GM12878 (cell line): ENCODE measurements at regions not wholly inside any gene's neighbourhood (a gene's known extent, or its start where the extent isn't known, plus 50 kb on each side); places are given as distances from the start of the nearest gene placed in this dataset.

ENCODE experiments used
- ATAC-seq: fragments of 200-7000 bp; cut with Tn5 transposase; 3 replicates; pipeline ENCODE4 v1.9.1; 2020; ENCODE audit warnings: mild to moderate bottlenecking, moderate library complexity
- BruUV-seq: library from RNA; stranded (reverse); fragments of 400-500 nt; replicated peaks from 2 replicates; lab custom pipeline; 2021; lab: Mats Ljungman, UMichigan
- CTCF ChIA-PET: fragments of 300-600 bp; sonication (Branson Sonifier 250); formaldehyde crosslinking; extraction: SDS; loops from one replicate; lab custom pipeline; 2021; ENCODE audit warnings: inconsistent platforms; lab: Yijun Ruan, JAX
- POLR2A ChIA-PET: fragments of 350-600 bp; formaldehyde crosslinking; extraction: SDS; loops from one replicate; lab custom pipeline; 2021; ENCODE audit warnings: inconsistent platforms; lab: Charles Lee
- RAD21 ChIA-PET: fragments of 300-600 bp; sonication (Branson Sonifier 250); formaldehyde crosslinking; loops from one replicate; lab custom pipeline; 2023; ENCODE audit warnings: antibody characterized with exemption; ENCODE audit not compliant: unreplicated experiment; lab: Charles Lee
- SMC1A ChIA-PET: fragments of 300-600 bp; sonication (Branson Sonifier 250); formaldehyde crosslinking; loops from one replicate; lab custom pipeline; 2023; ENCODE audit not compliant: unreplicated experiment, uncharacterized antibody; lab: Charles Lee
- DNase-seq: peaks from one replicate; pipeline ENCODE4 v3.0.0-alpha.2; 2011; ENCODE audit warnings: low read depth, low spot score
- FAIRE-seq: peaks from 3 replicates; lab custom pipeline; 2011; peaks lifted over from hg19 to GRCh38; lab: Jason Lieb, UNC
- H2AFZ ChIP-seq: 2 replicates; pipeline ENCODE4 v1.6.0; 2011; ENCODE audit warnings: low read depth, low read length, control low read depth; ENCODE audit not compliant: control insufficient read depth
- H3K27ac ChIP-seq: 2 replicates; pipeline ENCODE4 v1.5.1; 2011; ENCODE audit warnings: control low read depth; ENCODE audit not compliant: control insufficient read depth, insufficient read depth
- H3K27me3 ChIP-seq, 2 experiments: replicated peaks in 1 of 2; 2 replicates each; pipeline versions ENCODE4 v1.6.0 to v1.6.1; 2011; ENCODE audit warnings: low read length in 1 of 2; ENCODE audit not compliant: control insufficient read depth in 2 of 2, insufficient read depth in 2 of 2
- H3K36me3 ChIP-seq, 2 experiments: 2 replicates each; pipeline ENCODE4 v1.5.1; 2011; ENCODE audit warnings: low read length in 1 of 2; ENCODE audit not compliant: control insufficient read depth in 2 of 2, insufficient read depth in 2 of 2
- H3K4me1 ChIP-seq: 2 replicates; pipeline ENCODE4 v1.6.1; 2011; ENCODE audit warnings: mild to moderate bottlenecking, low read length, moderate library complexity, mixed read lengths; ENCODE audit not compliant: control insufficient read depth, insufficient read depth
- H3K4me2 ChIP-seq: 2 replicates; pipeline ENCODE4 v1.6.0; 2011; ENCODE audit warnings: control low read depth; ENCODE audit not compliant: control insufficient read depth, insufficient read depth
- H3K4me3 ChIP-seq: fragments of 200-600 bp; sonication (generic); 2 replicates; pipeline ENCODE4 v1.5.1; 2016
- H3K79me2 ChIP-seq: 2 replicates; pipeline ENCODE4 v1.6.0; 2011; ENCODE audit warnings: low read length; ENCODE audit not compliant: control insufficient read depth, insufficient read depth
- H3K9ac ChIP-seq: 2 replicates; pipeline ENCODE4 v1.8.0; 2011; ENCODE audit warnings: low read length, control low read depth, mixed read lengths; ENCODE audit not compliant: control insufficient read depth, insufficient read depth
- H3K9me3 ChIP-seq: replicated peaks from 3 replicates; pipeline ENCODE4 v1.5.1; 2011; ENCODE audit warnings: mild to moderate bottlenecking, low read length; ENCODE audit not compliant: control insufficient read depth, insufficient read depth
- H4K20me1 ChIP-seq: 2 replicates; pipeline ENCODE4 v1.6.0; 2011; ENCODE audit not compliant: control insufficient read depth, insufficient read depth
- ATF7 ChIP-seq: fragments of 450-650 bp; IDR thresholded peaks from 2 replicates; pipeline ENCODE4 v1.6.1; 2016; ENCODE audit warnings: low read depth, mild to moderate bottlenecking
- CHD2 ChIP-seq: IDR thresholded peaks from 2 replicates; pipeline ENCODE4 v1.6.1; 2011; ENCODE audit warnings: low read depth, low read length, improper control_type of control experiment, borderline replicate concordance
- FOS ChIP-seq: IDR thresholded peaks from 3 replicates; pipeline ENCODE4 v1.6.1; 2011; ENCODE audit warnings: borderline replicate concordance; ENCODE audit not compliant: insufficient read length; ENCODE audit errors: extremely low read depth
- KLF5 ChIP-seq: fragments of 450-650 bp; IDR thresholded peaks from 2 replicates; pipeline ENCODE4 v1.6.1; 2014; ENCODE audit warnings: mild to moderate bottlenecking; ENCODE audit not compliant: partially characterized antibody
- MXI1 ChIP-seq: fragments of 150-350 bp; IDR thresholded peaks from 2 replicates; pipeline ENCODE4 v1.6.1; 2011; ENCODE audit warnings: low read depth, mild to moderate bottlenecking, inconsistent platforms, low read length, improper control_type of control experiment
- NBN ChIP-seq: fragments of 450-650 bp; IDR thresholded peaks from 2 replicates; pipeline ENCODE4 v1.6.1; 2016
- NFYA ChIP-seq: IDR thresholded peaks from 2 replicates; pipeline ENCODE4 v1.6.1; 2011; ENCODE audit warnings: low read depth, mild to moderate bottlenecking, low read length, improper control_type of control experiment, borderline replicate concordance
- NR2C1 ChIP-seq: fragments of 450-650 bp; IDR thresholded peaks from 2 replicates; pipeline ENCODE4 v1.6.1; 2017; ENCODE audit warnings: antibody characterized with exemption, mild to moderate bottlenecking, moderate library complexity
- NR2F1 ChIP-seq: fragments of 450-650 bp; conservative IDR thresholded peaks from 2 replicates; pipeline ENCODE4 v1.6.1; 2017; ENCODE audit warnings: mild to moderate bottlenecking
- NRF1 ChIP-seq: conservative IDR thresholded peaks from 2 replicates; pipeline ENCODE4 v1.6.1; 2011; ENCODE audit warnings: mild to moderate bottlenecking, low read depth, low read length, improper control_type of control experiment
- PML ChIP-seq: IDR thresholded peaks from 2 replicates; pipeline ENCODE4 v1.6.1; 2012; ENCODE audit warnings: low read length, inconsistent platforms
- SIX5 ChIP-seq: IDR thresholded peaks from 2 replicates; pipeline ENCODE4 v1.6.1; 2011; ENCODE audit warnings: mild to moderate bottlenecking, low read depth, low read length, moderate library complexity; ENCODE audit not compliant: severe bottlenecking
- SMAD5 ChIP-seq: IDR thresholded peaks from 2 replicates; pipeline ENCODE4 v1.6.1; 2016; ENCODE audit warnings: antibody characterized with exemption, low read depth
- SPI1 ChIP-seq: IDR thresholded peaks from 2 replicates; pipeline ENCODE4 v1.6.1; 2011; ENCODE audit warnings: low read depth, mild to moderate bottlenecking, low read length, moderate library complexity, borderline replicate concordance; ENCODE audit not compliant: insufficient read depth
- SREBF1 ChIP-seq: IDR thresholded peaks from 2 replicates; pipeline ENCODE4 v1.6.1; 2012; ENCODE audit warnings: mild to moderate bottlenecking, low read length
- STAT3 ChIP-seq: IDR thresholded peaks from 2 replicates; pipeline ENCODE4 v1.6.1; 2011; ENCODE audit warnings: low read depth, low read length, improper control_type of control experiment
- TBL1XR1 ChIP-seq: IDR thresholded peaks from 2 replicates; pipeline ENCODE4 v1.6.1; 2012; ENCODE audit warnings: low read depth, low read length, improper control_type of control experiment
- USF2 ChIP-seq: IDR thresholded peaks from 2 replicates; pipeline ENCODE4 v1.6.1; 2011; ENCODE audit warnings: low read depth, low read length, improper control_type of control experiment, borderline replicate concordance
- ZBED1 ChIP-seq: IDR thresholded peaks from 2 replicates; pipeline ENCODE4 v1.6.1; 2016; ENCODE audit warnings: borderline replicate concordance
- ZNF217 ChIP-seq: fragments of 450-650 bp; IDR thresholded peaks from 2 replicates; pipeline ENCODE4 v1.6.1; 2017; ENCODE audit warnings: antibody characterized with exemption, mild to moderate bottlenecking
- ZNF24 ChIP-seq: fragments of 450-650 bp; IDR thresholded peaks from 2 replicates; pipeline ENCODE4 v1.6.1; 2017; ENCODE audit warnings: antibody characterized with exemption, mild to moderate bottlenecking
- ZZZ3 ChIP-seq: IDR thresholded peaks from 2 replicates; pipeline ENCODE4 v1.6.1; 2011; ENCODE audit warnings: low read depth; ENCODE audit not compliant: control insufficient read depth, insufficient read length
- WGBS: methylation state at CpG from one replicate; pipeline ENCODE4 v1.1.6; 2016; ENCODE audit warnings: low lambda C conversion rate; ENCODE audit not compliant: insufficient replicate concordance, insufficient coverage; ENCODE audit errors: missing lambda C conversion rate; 5-methylcytosine and 5-hydroxymethylcytosine counted together
- in situ Hi-C: fragments of 300-500 bp; cut with MboI; formaldehyde crosslinking; loops from 9 replicates; pipeline ENCODE4 v1.14.3; 2018; ENCODE audit warnings: mixed read lengths
- intact Hi-C: fragments of 100-400 bp; cut with micrococcal nuclease; formaldehyde crosslinking; loops from one replicate; pipeline ENCODE4 v1.14.2; 2022; ENCODE audit not compliant: unreplicated experiment
- TF ChIP-seq, protein P1 (sequence below): IDR thresholded peaks from 2 replicates; pipeline ENCODE4 v1.6.1; 2012; ENCODE audit warnings: mild to moderate bottlenecking, low read depth, low read length
- TF ChIP-seq, protein P2 (sequence below): IDR thresholded peaks from 2 replicates; pipeline ENCODE4 v1.6.1; 2012; ENCODE audit warnings: low read depth, low read length, improper control_type of control experiment

DNA sequence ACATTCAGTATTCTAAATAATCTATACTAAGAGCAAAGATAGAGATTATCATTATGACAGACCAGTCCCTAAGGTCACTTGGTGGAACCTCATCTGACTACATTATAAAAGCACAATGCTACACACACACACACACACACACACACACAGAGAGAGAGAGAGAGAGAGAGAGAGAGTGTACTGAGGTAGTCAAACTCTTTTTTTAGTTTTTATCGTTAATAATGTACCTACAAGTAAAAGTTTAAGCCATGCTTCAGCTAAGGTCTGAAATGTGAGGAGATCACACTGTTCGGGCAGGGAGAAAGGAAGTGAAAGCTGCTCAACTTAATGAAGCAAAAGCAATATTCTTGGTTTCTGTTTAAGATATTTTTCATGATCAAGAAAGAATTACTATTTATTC is 75.8 kb upstream of the CCDC160 start:
- POLR2A ChIA-PET = no interaction called here
- no peak for TF ChIP-seq KLF5
- TF ChIP-seq ZNF24 = no peak
- TF ChIP-seq SMAD5 = no peak
- TF ChIP-seq NR2C1 = no peak
- no peak for TF ChIP-seq FOS
- no peak for TF ChIP-seq NFYA
- no peak for TF ChIP-seq ZBED1
- TF ChIP-seq NBN = peak; percentile 80
- TF ChIP-seq ATF7 = 0 out of 2 replicates have a peak, but pooled peaks have one; percentile 24
- no peak for TF ChIP-seq SIX5
- TF ChIP-seq SPI1 = peak; percentile 72; the same call in 1 of the 2 replicates
- TF ChIP-seq ZNF217 = no peak
- TF ChIP-seq TBL1XR1 = no peak
- no peak for TF ChIP-seq SREBF1
- TF ChIP-seq MXI1 = no peak
- TF ChIP-seq ZZZ3 = peak; percentile 18
- TF ChIP-seq USF2 = no peak
- TF ChIP-seq PML = no peak
- no peak for TF ChIP-seq NR2F1
- TF ChIP-seq NRF1 = no peak
- no peak for TF ChIP-seq CHD2
- TF ChIP-seq STAT3 = no peak
- TF ChIP-seq, protein P1, sequence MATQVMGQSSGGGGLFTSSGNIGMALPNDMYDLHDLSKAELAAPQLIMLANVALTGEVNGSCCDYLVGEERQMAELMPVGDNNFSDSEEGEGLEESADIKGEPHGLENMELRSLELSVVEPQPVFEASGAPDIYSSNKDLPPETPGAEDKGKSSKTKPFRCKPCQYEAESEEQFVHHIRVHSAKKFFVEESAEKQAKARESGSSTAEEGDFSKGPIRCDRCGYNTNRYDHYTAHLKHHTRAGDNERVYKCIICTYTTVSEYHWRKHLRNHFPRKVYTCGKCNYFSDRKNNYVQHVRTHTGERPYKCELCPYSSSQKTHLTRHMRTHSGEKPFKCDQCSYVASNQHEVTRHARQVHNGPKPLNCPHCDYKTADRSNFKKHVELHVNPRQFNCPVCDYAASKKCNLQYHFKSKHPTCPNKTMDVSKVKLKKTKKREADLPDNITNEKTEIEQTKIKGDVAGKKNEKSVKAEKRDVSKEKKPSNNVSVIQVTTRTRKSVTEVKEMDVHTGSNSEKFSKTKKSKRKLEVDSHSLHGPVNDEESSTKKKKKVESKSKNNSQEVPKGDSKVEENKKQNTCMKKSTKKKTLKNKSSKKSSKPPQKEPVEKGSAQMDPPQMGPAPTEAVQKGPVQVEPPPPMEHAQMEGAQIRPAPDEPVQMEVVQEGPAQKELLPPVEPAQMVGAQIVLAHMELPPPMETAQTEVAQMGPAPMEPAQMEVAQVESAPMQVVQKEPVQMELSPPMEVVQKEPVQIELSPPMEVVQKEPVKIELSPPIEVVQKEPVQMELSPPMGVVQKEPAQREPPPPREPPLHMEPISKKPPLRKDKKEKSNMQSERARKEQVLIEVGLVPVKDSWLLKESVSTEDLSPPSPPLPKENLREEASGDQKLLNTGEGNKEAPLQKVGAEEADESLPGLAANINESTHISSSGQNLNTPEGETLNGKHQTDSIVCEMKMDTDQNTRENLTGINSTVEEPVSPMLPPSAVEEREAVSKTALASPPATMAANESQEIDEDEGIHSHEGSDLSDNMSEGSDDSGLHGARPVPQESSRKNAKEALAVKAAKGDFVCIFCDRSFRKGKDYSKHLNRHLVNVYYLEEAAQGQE = no peak
- TF ChIP-seq, protein P2, sequence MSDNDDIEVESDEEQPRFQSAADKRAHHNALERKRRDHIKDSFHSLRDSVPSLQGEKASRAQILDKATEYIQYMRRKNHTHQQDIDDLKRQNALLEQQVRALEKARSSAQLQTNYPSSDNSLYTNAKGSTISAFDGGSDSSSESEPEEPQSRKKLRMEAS = no peak

More for the DNA sequence above, 75.8 kb upstream of the CCDC160 start:
- no peak for DNase-seq
- no peak overlapping the region for H3K9ac ChIP-seq
- no peaks in the 10 kb centered on the region for H3K27me3 ChIP-seq
- no peak overlapping the region for H3K4me3 ChIP-seq
- 0% methylated on average over 2 of the region's 2 CpGs for WGBS
- BruUV-seq = no TSS peak
- intact Hi-C loops (no loop called here), in situ Hi-C loops (no loop called here)
- ATAC-seq = peak; percentile 86
- SMC1A ChIA-PET = interaction anchor here (0.8 to 1.5 kb wide), 2 partner anchors 8 to 17 kb away, joined by 3 to 5 read pairs; no protein-coding TSS in a partner anchor
- H3K4me1 ChIP-seq = no peaks in the 10 kb centered on the region
- no peaks in the 10 kb centered on the region for H3K9me3 ChIP-seq
- H2AFZ ChIP-seq = no peak overlapping the region; the same call in 1 of the 2 replicates
- RAD21 ChIA-PET = interaction anchor here (1.4 kb wide), 1 partner anchor 244 kb away, joined by 3 read pairs; no protein-coding TSS in a partner anchor
- H4K20me1 ChIP-seq = no peaks in the 10 kb centered on the region
- CTCF ChIA-PET = interaction anchor here (0.9 kb wide), 2 partner anchors 14 to 237 kb away, joined by 3 read pairs; no protein-coding TSS in a partner anchor
- H3K79me2 ChIP-seq = no peaks in the 10 kb centered on the region
- H3K4me2 ChIP-seq = no peak overlapping the region
- FAIRE-seq = no peak
- H3K36me3 ChIP-seq = no peaks in the 10 kb centered on the region
- no peak overlapping the region for H3K27ac ChIP-seq
